SK-N-MC (cell line): ENCODE measurements at regions not wholly inside any gene's neighbourhood (a gene's known extent, or its start where the extent isn't known, plus 50 kb on each side); places are given as distances from the start of the nearest gene placed in this dataset.

Experiments
- DNase-seq: peaks from one replicate; pipeline ENCODE4 v3.0.0-alpha.2; 2011; ENCODE audit warnings: low read depth, low spot score
- H3K27ac ChIP-seq: fragments of 200-600 bp; sonication (generic); 2 replicates; pipeline ENCODE4 v1.5.1; 2016; ENCODE audit warnings: mixed run types
- H3K36me3 ChIP-seq: fragments of 200-600 bp; sonication (generic); 2 replicates; pipeline ENCODE4 v1.6.1; 2017; ENCODE audit warnings: antibody characterized with exemption, low read length, mixed read lengths; ENCODE audit not compliant: insufficient read depth
- H3K4me3 ChIP-seq: fragments of 200-600 bp; sonication (generic); 2 replicates; pipeline ENCODE4 v1.5.1; 2016
- H3K9ac ChIP-seq: fragments of 200-600 bp; sonication (generic); 2 replicates; pipeline ENCODE4 v1.8.0; 2017; ENCODE audit warnings: mixed run types, mixed read lengths; ENCODE audit not compliant: insufficient read length
- H3K9me3 ChIP-seq: fragments of 200-600 bp; sonication (generic); 2 replicates; pipeline ENCODE4 v1.6.1; 2017; ENCODE audit warnings: low read depth, mild to moderate bottlenecking, antibody characterized with exemption, low read length, moderate library complexity, mixed read lengths
- EZH2 ChIP-seq: fragments of 200-600 bp; sonication (generic); IDR thresholded peaks from one replicate; pipeline ENCODE4 v1.6.1; 2017; ENCODE audit warnings: antibody characterized with exemption
- FOXP2 ChIP-seq: optimal IDR thresholded peaks from 2 replicates; pipeline ENCODE3; 2011; ENCODE audit warnings: mild to moderate bottlenecking, moderate library complexity; ENCODE audit not compliant: insufficient read depth; ENCODE audit errors: extremely low read length, control extremely low read depth
- POLR2AphosphoS5 ChIP-seq: IDR thresholded peaks from 2 replicates; pipeline ENCODE4 v1.6.1; 2012; ENCODE audit warnings: mild to moderate bottlenecking, low read depth, low read length, borderline replicate concordance

- Histone ChIP-seq H3K9ac (no peak overlapping the region), H3K27ac (no peak overlapping the region), H3K36me3 (no peaks in the 10 kb centered on the region), H3K4me3 (no peak overlapping the region), H3K9me3 (no peaks in the 10 kb centered on the region)
- no peak for TF ChIP-seq POLR2AphosphoS5
- TF ChIP-seq FOXP2 = no peak
- TF ChIP-seq EZH2 = no peak
- no peak for DNase-seq
Observed at GRCh38 chr4:187632260-187632995, 363.1 kb upstream of the ZFP42 start.

GRCh38 chr4:187633245-187633644 lies 362.3 kb upstream of the ZFP42 start:
- DNase-seq = no peak

GRCh38 chr4:187656959-187657358 lies 338.6 kb upstream of the ZFP42 start:
- Histone ChIP-seq H3K9me3 (no peaks in the 10 kb centered on the region), H3K36me3 (no peaks in the 10 kb centered on the region), H3K27ac (no peak overlapping the region), H3K4me3 (no peak overlapping the region), H3K9ac (no peak overlapping the region)
- no peak for DNase-seq
- TF ChIP-seq FOXP2 (no peak), EZH2 (no peak), POLR2AphosphoS5 (no peak)

More at GRCh38 chr4:187633245-187633644, 362.3 kb upstream of the ZFP42 start:
- no peak overlapping the region for H3K4me3 ChIP-seq
- H3K9ac ChIP-seq = no peak overlapping the region
- TF ChIP-seq POLR2AphosphoS5 (no peak), EZH2 (no peak), FOXP2 (no peak)
- H3K27ac ChIP-seq = no peak overlapping the region
- H3K9me3 ChIP-seq = no peaks in the 10 kb centered on the region
- no peaks in the 10 kb centered on the region for H3K36me3 ChIP-seq

- TF ChIP-seq EZH2 (no peak), FOXP2 (no peak), POLR2AphosphoS5 (no peak)
- Histone ChIP-seq H3K27ac (no peak overlapping the region), H3K9ac (no peak overlapping the region), H3K36me3 (no peaks in the 10 kb centered on the region), H3K9me3 (no peaks in the 10 kb centered on the region), H3K4me3 (no peak overlapping the region)
- no peak for DNase-seq
Observed at GRCh38 chr4:187663076-187663475, 332.5 kb upstream of the ZFP42 start.

- no peak overlapping the region for H3K9ac ChIP-seq
- H3K36me3 ChIP-seq = no peaks in the 10 kb centered on the region
- no peak overlapping the region for H3K27ac ChIP-seq
- H3K9me3 ChIP-seq = no peaks in the 10 kb centered on the region
- no peak overlapping the region for H3K4me3 ChIP-seq
- DNase-seq = no peak
- no peak for TF ChIP-seq FOXP2
- no peak for TF ChIP-seq EZH2
- TF ChIP-seq POLR2AphosphoS5 = no peak
Observed at GRCh38 chr4:187664011-187664410, 331.6 kb upstream of the ZFP42 start.

- Histone ChIP-seq H3K27ac (no peak overlapping the region), H3K9me3 (no peaks in the 10 kb centered on the region), H3K4me3 (no peak overlapping the region), H3K9ac (no peak overlapping the region), H3K36me3 (no peaks in the 10 kb centered on the region)
- TF ChIP-seq POLR2AphosphoS5 (no peak), FOXP2 (no peak)
- DNase-seq = no peak
Observed at GRCh38 chr4:187665086-187665485, 330.5 kb upstream of the ZFP42 start.

- H3K9ac ChIP-seq = no peak overlapping the region
- H3K27ac ChIP-seq = no peak overlapping the region
- no peak for DNase-seq
- TF ChIP-seq POLR2AphosphoS5 = no peak
- no peaks in the 10 kb centered on the region for H3K9me3 ChIP-seq
- no peak overlapping the region for H3K4me3 ChIP-seq
- H3K36me3 ChIP-seq = no peaks in the 10 kb centered on the region
Observed at GRCh38 chr4:187666034-187666433, 329.5 kb upstream of the ZFP42 start.

- no peak for DNase-seq
- Histone ChIP-seq H3K27ac (no peak overlapping the region), H3K4me3 (no peak overlapping the region), H3K36me3 (no peaks in the 10 kb centered on the region), H3K9me3 (no peaks in the 10 kb centered on the region), H3K9ac (no peak overlapping the region)
- TF ChIP-seq FOXP2 (no peak), EZH2 (no peak), POLR2AphosphoS5 (no peak)
Observed at GRCh38 chr4:187666697-187667494, 328.7 kb upstream of the ZFP42 start.
